GM10266 (cell line): ENCODE measurements at regions not wholly inside any gene's neighbourhood (a gene's known extent, or its start where the extent isn't known, plus 50 kb on each side); places are given as distances from the start of the nearest gene placed in this dataset.

Experiments used
- DNase-seq: peaks from one replicate; pipeline ENCODE4 v3.0.0; 2012; ENCODE audit errors: extremely low spot score
- TF ChIP-seq, protein P1 (sequence below): IDR thresholded peaks from 2 replicates; pipeline ENCODE4 v1.5.1; 2012; ENCODE audit warnings: mild to moderate bottlenecking, low read depth; ENCODE audit not compliant: control insufficient read depth, insufficient read depth; ENCODE audit errors: missing control alignments

DNA sequence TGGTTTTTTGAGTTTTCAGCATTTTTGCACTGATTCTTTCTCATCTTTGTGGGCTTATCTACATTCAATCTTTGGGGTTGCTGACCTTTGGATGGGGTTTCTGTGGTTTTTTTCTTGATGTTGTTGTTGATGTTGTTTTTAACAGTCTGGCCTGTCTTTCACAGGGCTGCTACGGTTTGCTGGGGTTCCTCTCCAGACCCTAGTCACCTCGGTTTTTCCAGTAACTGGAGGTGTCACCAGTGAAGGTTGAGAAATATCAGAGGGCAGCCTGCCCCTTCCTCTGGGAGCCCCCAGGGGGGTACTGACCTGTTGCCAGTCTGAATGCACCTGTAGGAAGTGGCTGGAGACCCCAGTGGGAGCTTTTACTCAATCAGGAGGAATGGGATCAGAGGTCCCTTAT lies 365.4 kb downstream of the JRKL start:
- TF ChIP-seq, protein P1, sequence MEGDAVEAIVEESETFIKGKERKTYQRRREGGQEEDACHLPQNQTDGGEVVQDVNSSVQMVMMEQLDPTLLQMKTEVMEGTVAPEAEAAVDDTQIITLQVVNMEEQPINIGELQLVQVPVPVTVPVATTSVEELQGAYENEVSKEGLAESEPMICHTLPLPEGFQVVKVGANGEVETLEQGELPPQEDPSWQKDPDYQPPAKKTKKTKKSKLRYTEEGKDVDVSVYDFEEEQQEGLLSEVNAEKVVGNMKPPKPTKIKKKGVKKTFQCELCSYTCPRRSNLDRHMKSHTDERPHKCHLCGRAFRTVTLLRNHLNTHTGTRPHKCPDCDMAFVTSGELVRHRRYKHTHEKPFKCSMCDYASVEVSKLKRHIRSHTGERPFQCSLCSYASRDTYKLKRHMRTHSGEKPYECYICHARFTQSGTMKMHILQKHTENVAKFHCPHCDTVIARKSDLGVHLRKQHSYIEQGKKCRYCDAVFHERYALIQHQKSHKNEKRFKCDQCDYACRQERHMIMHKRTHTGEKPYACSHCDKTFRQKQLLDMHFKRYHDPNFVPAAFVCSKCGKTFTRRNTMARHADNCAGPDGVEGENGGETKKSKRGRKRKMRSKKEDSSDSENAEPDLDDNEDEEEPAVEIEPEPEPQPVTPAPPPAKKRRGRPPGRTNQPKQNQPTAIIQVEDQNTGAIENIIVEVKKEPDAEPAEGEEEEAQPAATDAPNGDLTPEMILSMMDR, result no peak
- no peak for DNase-seq

DNA sequence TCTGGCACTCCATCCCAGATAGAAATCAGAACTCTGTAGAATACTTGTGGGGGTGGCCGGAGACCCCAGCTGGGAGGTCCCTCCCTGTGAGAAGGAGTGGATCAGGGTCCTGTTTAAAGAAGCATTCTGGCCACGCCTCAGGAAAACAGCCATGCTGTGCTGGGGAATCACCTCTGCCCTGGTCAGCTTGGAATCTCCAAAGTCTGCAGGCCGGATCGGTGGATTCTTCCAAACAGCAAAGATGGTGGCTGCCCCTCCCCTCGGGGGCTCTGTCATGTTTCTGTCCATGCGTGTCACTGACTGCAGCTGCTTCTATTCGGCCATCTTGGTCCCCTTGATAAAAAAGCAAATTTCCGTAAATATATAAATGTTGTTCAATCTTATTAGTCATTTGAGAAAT lies 365.9 kb downstream of the JRKL start:
- no peak for DNase-seq
- TF ChIP-seq, protein P1, result no peak

DNA sequence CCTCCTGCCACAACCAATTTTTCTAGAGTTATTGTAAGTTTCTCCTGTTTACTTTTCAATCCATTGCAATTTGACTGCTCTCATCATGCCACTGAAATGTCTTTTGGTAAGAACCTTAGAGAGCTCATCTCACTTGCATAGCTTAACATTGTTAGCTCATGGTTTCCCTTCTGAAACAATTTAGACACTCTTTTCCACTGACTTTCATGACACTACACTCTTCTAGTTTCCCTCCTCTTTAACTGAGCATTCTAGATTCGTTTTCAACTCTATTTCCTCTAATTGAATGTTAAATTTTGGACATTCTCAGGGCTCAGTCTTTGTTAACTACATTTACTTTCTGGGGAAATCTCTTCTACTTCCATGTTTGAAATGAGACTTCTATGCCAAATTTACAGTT lies 369.1 kb downstream of the JRKL start:
- no peak for DNase-seq
- TF ChIP-seq, protein P1, result no peak

DNA sequence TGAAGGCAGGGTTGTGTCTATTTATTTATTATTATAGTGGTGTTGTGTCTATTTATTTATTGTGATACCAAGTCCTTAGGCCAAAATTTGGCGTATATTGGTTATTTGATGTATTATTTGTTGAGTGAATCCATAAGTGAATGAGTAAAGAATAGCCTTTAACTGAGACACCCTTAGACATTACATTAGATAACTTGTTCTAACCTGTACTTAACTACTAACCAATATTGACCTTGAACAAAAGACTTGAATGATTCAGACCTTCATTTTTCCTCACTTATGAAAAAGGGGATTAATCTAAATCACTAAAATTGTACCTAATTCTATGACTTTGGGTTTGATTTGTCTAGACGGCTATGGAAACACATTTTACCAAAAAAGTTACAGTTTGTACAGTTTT lies 370.5 kb downstream of the JRKL start:
- DNase-seq, result no peak
- TF ChIP-seq, protein P1, result no peak

DNA sequence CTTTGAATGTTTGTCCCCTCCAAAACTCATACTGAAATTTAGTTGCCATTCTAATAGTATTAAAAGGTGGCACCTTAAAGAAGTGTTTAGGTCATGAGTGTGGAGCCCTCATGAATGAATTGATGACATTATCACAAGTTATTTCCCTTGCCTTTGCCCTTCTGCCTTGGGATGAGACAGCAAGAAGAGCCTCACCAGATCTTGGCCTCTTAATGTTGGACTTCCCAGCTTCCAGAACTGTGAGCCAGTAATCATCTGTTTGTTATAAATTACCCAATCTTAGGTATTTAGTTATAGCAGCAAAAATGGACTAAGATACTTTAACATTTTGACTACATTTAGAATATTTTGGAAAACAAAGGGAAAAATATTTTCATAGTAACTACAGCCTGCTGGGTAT lies 371.0 kb downstream of the JRKL start:
- TF ChIP-seq, protein P1, result no peak
- DNase-seq, result no peak

DNA sequence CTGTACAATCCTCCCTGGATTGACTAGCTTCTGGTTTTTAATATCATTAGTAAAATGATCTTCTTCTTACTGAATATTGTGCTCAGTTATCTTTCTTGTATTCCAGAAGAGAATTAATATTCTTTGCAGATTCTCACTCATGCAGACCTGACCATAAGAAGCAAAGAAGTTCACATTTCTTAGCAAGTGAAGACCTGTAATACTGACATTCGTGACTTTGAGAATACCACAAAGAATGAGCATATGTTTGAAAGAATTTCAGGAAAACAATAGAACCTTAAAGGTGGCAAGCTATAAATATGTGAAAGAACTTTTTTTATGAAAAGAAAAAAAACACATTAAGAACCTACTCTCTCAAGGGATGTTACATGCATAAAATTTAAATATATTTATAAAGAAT lies 371.6 kb downstream of the JRKL start:
- TF ChIP-seq, protein P1, result no peak

DNA sequence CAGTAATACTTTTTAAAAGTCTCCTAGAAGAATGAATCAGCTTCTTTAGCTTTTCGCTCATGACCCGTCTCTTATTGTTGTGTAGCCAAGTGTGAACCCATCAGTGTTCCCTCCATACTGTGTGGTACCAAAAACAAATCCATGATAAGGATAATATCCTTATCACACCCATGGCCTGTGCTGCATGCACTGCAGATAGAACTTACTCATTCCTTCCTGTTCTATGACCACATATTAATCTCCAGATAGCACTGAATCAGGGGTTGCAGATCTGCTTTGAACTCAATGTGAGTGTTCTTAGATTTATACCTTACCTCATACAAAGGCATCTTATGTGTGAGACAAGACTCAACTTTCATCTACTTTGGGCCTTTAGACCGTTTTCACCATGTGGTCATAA lies 373.4 kb downstream of the JRKL start:
- TF ChIP-seq, protein P1, result no peak
- DNase-seq, result no peak

More for the DNA sequence above, 371.6 kb downstream of the JRKL start:
- no peak for DNase-seq

DNA sequence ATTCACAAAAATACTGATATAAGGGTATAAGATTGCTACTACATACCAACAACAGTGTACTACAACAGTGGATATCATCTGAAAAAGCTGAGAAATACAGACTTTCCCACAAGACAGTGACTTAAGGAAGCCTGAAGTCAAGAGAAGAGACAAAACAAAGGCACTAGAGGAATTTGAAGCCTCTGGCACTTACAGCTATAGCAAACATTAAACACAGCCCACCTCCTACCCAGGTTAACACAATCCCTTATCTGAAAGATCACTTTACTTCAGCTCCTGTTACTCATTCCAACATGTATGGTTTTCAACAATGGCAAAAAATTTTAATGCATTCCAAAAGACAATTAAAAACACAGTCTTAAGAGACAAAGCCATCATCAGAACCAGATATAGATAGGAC lies 388.5 kb downstream of the JRKL start:
- no peak for DNase-seq
- TF ChIP-seq, protein P1, result no peak
